ENCODE measurements at regions not wholly inside any gene's neighbourhood (a gene's known extent, or its start where the extent isn't known, plus 50 kb on each side); places are given as distances from the start of the nearest gene placed in this dataset.

GRCh38 chr2:228720895-228721294, 539.4 kb upstream of the SPHKAP start:
- TF ChIP-seq CTCF (IDR thresholded peaks at IDR 0.05; ENCODE audit: insufficient read depth, low read length, poor library complexity, severe bottlenecking), result no peak
- no peak for TF ChIP-seq EZH2phosphoT487 (conservative IDR thresholded peaks at IDR 0.05; ENCODE audit: low read length)
